Osteoblast (primary cell): ENCODE measurements at regions not wholly inside any gene's neighbourhood (a gene's known extent, or its start where the extent isn't known, plus 50 kb on each side); places are given as distances from the start of the nearest gene placed in this dataset.

Source experiments
- DNase-seq: peaks from one replicate; pipeline ENCODE4 v3.0.0; 2011; ENCODE audit warnings: low spot score, mixed read lengths; ENCODE audit not compliant: insufficient read length; ENCODE audit errors: missing footprints
- H2AFZ ChIP-seq: 2 replicates; pipeline ENCODE4 v1.6.0; 2011; ENCODE audit warnings: mild to moderate bottlenecking, low read length
- H3K27ac ChIP-seq: 2 replicates; pipeline ENCODE4 v1.5.1; 2011; ENCODE audit warnings: mild to moderate bottlenecking, low read depth, low read length, moderate library complexity
- H3K27me3 ChIP-seq: 2 replicates; pipeline ENCODE4 v1.6.0; 2012; ENCODE audit warnings: mild to moderate bottlenecking, control low read depth, inconsistent platforms, low read length, moderate library complexity; ENCODE audit not compliant: insufficient read depth
- H3K36me3 ChIP-seq: 2 replicates; pipeline ENCODE4 v1.5.1; 2011; ENCODE audit warnings: mild to moderate bottlenecking, low read length, control low read depth, moderate library complexity; ENCODE audit not compliant: insufficient read depth
- H3K4me1 ChIP-seq: 2 replicates; pipeline ENCODE4 v1.5.1; 2011; ENCODE audit warnings: mild to moderate bottlenecking, low read length, control low read depth, moderate library complexity; ENCODE audit not compliant: insufficient read depth
- H3K4me2 ChIP-seq: 2 replicates; pipeline ENCODE4 v1.6.0; 2011; ENCODE audit warnings: mild to moderate bottlenecking, low read length; ENCODE audit not compliant: insufficient read depth
- H3K4me3 ChIP-seq: fragments of 200-600 bp; sonication (generic); 3 replicates; pipeline ENCODE4 v1.5.1; 2012; ENCODE audit warnings: mild to moderate bottlenecking, low read length, inconsistent platforms; ENCODE audit not compliant: insufficient read depth
- H3K79me2 ChIP-seq: 2 replicates; pipeline ENCODE4 v1.6.0; 2012; ENCODE audit warnings: mild to moderate bottlenecking, low read length, control low read depth, inconsistent platforms; ENCODE audit not compliant: insufficient read depth
- H3K9me3 ChIP-seq: 2 replicates; pipeline ENCODE4 v1.5.1; 2011; ENCODE audit warnings: low read depth, low read length, control low read depth
- H4K20me1 ChIP-seq: 2 replicates; pipeline ENCODE4 v1.6.0; 2012; ENCODE audit warnings: mild to moderate bottlenecking, low read length, control low read depth; ENCODE audit not compliant: insufficient read depth
- TF ChIP-seq, protein P1 (sequence below): IDR thresholded peaks from 2 replicates; pipeline ENCODE4 v1.5.1; 2011; ENCODE audit warnings: mild to moderate bottlenecking, low read depth, low read length, moderate library complexity; ENCODE audit errors: extremely low read depth

- Histone ChIP-seq H3K4me3 (no peak overlapping the region), H3K9me3 (no peaks in the 10 kb centered on the region), H3K36me3 (no peaks in the 10 kb centered on the region), H3K4me1 (no peaks in the 10 kb centered on the region), H3K27ac (no peak overlapping the region), H3K27me3 (no peaks in the 10 kb centered on the region), H2AFZ (no peak overlapping the region), H4K20me1 (no peaks in the 10 kb centered on the region), H3K79me2 (no peaks in the 10 kb centered on the region), H3K4me2 (no peak overlapping the region)
- DNase-seq, result no peak
- TF ChIP-seq, protein P1, sequence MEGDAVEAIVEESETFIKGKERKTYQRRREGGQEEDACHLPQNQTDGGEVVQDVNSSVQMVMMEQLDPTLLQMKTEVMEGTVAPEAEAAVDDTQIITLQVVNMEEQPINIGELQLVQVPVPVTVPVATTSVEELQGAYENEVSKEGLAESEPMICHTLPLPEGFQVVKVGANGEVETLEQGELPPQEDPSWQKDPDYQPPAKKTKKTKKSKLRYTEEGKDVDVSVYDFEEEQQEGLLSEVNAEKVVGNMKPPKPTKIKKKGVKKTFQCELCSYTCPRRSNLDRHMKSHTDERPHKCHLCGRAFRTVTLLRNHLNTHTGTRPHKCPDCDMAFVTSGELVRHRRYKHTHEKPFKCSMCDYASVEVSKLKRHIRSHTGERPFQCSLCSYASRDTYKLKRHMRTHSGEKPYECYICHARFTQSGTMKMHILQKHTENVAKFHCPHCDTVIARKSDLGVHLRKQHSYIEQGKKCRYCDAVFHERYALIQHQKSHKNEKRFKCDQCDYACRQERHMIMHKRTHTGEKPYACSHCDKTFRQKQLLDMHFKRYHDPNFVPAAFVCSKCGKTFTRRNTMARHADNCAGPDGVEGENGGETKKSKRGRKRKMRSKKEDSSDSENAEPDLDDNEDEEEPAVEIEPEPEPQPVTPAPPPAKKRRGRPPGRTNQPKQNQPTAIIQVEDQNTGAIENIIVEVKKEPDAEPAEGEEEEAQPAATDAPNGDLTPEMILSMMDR, result no peak
Observed at GRCh38 chr11:80636999-80637398, 1196.2 kb upstream of the TENM4 start.

DNA sequence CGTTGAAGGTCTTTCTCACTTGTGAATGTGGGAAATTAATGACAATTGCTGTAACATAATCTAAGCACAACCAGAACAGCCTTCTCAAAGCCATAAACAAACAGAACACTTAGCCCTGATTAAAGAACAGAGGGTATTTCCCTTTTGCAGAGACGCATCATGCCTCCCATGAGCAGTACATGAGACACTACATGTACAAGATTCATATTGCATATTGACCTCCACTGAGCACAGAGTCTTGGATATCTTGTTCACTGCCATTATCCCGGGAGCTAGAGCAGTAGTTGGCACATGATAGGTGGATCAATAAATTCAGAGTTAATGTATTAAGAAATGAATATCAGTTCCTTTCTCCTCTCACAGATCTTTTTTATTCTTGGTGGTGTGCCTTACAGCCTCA, 1194.3 kb upstream of the TENM4 start:
- Histone ChIP-seq H3K4me1 (no peaks in the 10 kb centered on the region), H3K4me2 (no peak overlapping the region), H3K27me3 (no peaks in the 10 kb centered on the region), H3K36me3 (no peaks in the 10 kb centered on the region), H3K4me3 (no peak overlapping the region), H3K79me2 (no peaks in the 10 kb centered on the region), H3K27ac (no peak overlapping the region), H2AFZ (no peak overlapping the region), H3K9me3 (no peaks in the 10 kb centered on the region), H4K20me1 (no peaks in the 10 kb centered on the region)
- no peak for DNase-seq
- TF ChIP-seq, protein P1, result no peak

GRCh38 chr11:80632691-80633090, 1191.9 kb upstream of the TENM4 start:
- Histone ChIP-seq H3K4me1 (no peaks in the 10 kb centered on the region), H3K4me2 (no peak overlapping the region), H4K20me1 (no peaks in the 10 kb centered on the region), H2AFZ (no peak overlapping the region), H3K4me3 (no peak overlapping the region), H3K27ac (no peak overlapping the region), H3K9me3 (no peaks in the 10 kb centered on the region), H3K79me2 (no peaks in the 10 kb centered on the region), H3K36me3 (no peaks in the 10 kb centered on the region), H3K27me3 (no peaks in the 10 kb centered on the region)
- TF ChIP-seq, protein P1, result no peak
- no peak for DNase-seq

DNA sequence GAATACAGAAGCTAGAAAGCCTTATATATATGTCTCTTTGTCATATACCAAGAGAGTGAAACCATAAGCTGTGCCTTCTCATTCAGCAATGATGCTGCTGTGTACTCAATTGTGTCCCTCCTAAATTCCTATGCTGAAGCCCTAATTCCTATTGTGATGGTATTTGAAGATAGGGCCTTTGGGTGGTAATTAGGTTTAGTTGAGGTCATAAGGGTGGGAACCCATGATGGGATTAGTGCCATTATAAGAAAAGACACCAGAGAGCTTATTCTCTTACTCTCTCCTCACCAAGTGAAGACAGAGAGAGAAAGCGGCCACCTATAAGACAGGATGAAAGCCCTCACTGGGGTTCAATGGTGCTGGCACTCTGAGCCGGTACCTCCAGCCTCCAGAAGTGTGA, 1191.3 kb upstream of the TENM4 start:
- Histone ChIP-seq H2AFZ (no peak overlapping the region), H3K4me2 (no peak overlapping the region), H3K79me2 (no peaks in the 10 kb centered on the region), H4K20me1 (no peaks in the 10 kb centered on the region), H3K9me3 (no peaks in the 10 kb centered on the region), H3K27me3 (no peaks in the 10 kb centered on the region), H3K4me1 (no peaks in the 10 kb centered on the region), H3K4me3 (no peak overlapping the region), H3K27ac (no peak overlapping the region), H3K36me3 (no peaks in the 10 kb centered on the region)
- TF ChIP-seq, protein P1, result no peak
- no peak for DNase-seq
